ENCODE measurements at regions not wholly inside any gene's neighbourhood (a gene's known extent, or its start where the extent isn't known, plus 50 kb on each side); places are given as distances from the start of the nearest gene placed in this dataset.

GRCh38 chr7:89927762-89928161 lies 226.5 kb upstream of the STEAP1 start:
- TF ChIP-seq POLR2A (IDR thresholded peaks at IDR 0.05) (no peak), CTCF (IDR thresholded peaks at IDR 0.05) (no peak)

Data from right lobe of liver (tissue), 4 donors.